ENCODE measurements at regions not wholly inside any gene's neighbourhood (a gene's known extent, or its start where the extent isn't known, plus 50 kb on each side); places are given as distances from the start of the nearest gene placed in this dataset.

DNA sequence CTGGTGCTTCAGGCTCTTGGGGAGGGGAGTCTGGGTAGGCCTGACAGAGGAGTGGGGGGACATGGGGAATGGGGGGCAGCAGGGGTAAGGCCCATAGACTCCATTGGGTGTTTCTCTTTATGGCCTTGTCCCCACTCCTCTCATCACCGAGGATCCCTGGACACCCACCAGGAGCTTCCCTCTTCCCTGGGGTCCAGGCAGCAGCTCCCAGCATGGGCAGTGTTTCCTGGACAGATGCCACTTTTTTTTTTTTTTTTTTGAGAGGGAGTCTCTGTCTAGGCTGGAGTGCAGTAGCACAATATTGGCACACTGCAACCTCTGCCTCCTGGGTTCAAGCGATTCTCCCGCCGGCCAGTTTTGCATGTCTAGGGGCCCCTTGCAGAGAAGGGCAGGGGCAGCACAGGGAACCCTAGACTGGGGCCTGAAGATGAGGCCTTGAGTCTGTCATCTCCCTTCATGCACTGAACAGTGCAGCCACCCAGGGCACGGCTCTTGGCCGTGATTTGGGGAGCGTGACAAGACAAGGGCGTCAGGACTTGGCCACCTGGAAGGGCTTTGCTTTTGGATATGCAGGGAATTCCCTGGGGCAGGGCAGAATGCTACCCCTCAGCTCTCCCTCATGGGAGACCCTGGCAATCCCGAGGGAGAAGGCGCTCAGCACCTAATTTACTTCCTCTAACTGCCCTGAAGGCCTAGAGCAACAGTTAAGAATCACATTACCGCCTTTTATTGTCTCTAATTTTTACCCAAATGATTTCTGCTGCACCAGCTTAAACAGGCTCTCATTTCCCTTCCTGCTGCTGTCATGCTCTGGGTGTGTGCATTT is 213.9 kb upstream of the ZNF536 start:
- intact Hi-C loops (cut with DNase I): no loop called here
- no peak for DNase-seq (ENCODE audit: low spot score in 2 of 2)
- Histone ChIP-seq H3K27me3 (no peaks in the 10 kb centered on the region), H3K36me3 (no peaks in the 10 kb centered on the region), H3K4me1 (no peaks in the 10 kb centered on the region), H3K4me3 (no peak overlapping the region), H3K9me3 (no peaks in the 10 kb centered on the region), H3K27ac (no peak overlapping the region)
- TF ChIP-seq, protein P1, sequence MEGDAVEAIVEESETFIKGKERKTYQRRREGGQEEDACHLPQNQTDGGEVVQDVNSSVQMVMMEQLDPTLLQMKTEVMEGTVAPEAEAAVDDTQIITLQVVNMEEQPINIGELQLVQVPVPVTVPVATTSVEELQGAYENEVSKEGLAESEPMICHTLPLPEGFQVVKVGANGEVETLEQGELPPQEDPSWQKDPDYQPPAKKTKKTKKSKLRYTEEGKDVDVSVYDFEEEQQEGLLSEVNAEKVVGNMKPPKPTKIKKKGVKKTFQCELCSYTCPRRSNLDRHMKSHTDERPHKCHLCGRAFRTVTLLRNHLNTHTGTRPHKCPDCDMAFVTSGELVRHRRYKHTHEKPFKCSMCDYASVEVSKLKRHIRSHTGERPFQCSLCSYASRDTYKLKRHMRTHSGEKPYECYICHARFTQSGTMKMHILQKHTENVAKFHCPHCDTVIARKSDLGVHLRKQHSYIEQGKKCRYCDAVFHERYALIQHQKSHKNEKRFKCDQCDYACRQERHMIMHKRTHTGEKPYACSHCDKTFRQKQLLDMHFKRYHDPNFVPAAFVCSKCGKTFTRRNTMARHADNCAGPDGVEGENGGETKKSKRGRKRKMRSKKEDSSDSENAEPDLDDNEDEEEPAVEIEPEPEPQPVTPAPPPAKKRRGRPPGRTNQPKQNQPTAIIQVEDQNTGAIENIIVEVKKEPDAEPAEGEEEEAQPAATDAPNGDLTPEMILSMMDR (IDR thresholded peaks at IDR 0.05): no peak

DNA sequence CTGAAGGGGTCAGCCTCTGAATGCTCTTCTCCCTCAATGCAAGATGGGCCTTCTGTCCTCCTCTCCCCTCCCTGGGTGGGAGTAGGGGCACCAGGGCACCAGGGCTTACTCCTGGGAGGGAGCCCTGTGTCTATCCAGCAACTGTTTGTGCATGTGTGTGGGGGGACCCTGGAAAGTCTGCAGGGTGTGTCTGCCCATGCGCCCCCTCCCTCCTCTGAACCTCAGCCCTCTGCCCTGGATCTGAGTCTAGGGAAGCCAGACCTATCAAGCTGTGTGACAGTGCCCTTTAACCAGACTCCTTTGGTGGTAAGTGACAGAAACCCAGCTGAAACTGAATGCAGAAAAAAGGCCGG is 213.3 kb upstream of the ZNF536 start:
- intact Hi-C loops (cut with DNase I): no loop called here

DNA sequence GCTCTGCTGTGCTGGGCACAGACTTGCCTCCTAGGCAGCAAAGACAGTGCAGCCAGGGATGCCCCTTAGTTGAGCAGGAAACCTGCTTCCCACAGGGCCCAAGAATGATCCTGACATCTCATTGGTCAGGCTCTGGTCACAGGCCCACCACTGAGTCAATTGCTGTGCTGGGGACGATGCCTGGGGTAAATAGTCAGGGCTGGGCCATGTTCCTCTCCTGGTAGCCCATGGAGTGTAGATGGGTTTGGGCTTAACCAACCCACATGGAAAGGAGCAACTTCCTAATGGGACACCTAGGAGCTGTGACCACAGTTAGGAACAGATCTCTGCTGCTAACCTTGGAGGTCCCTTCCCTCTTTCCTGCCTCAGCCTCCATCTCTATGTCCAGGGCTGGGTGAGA is 212.5 kb upstream of the ZNF536 start:
- H3K27ac ChIP-seq: no peak overlapping the region
- TF ChIP-seq, protein P1 (IDR thresholded peaks at IDR 0.05): no peak
- no peak for DNase-seq (ENCODE audit: low spot score in 2 of 2)
- no peaks in the 10 kb centered on the region for H3K9me3 ChIP-seq
- no peaks in the 10 kb centered on the region for H3K36me3 ChIP-seq
- no peaks in the 10 kb centered on the region for H3K4me1 ChIP-seq
- no peaks in the 10 kb centered on the region for H3K27me3 ChIP-seq
- intact Hi-C loops (cut with DNase I): no loop called here
- H3K4me3 ChIP-seq: no peak overlapping the region

More for the DNA sequence above, 213.3 kb upstream of the ZNF536 start:
- H3K36me3 ChIP-seq: no peaks in the 10 kb centered on the region
- H3K27ac ChIP-seq: no peak overlapping the region
- no peaks in the 10 kb centered on the region for H3K27me3 ChIP-seq
- no peak overlapping the region for H3K4me3 ChIP-seq
- H3K9me3 ChIP-seq: no peaks in the 10 kb centered on the region
- TF ChIP-seq, protein P1 (IDR thresholded peaks at IDR 0.05): no peak
- no peak for DNase-seq (ENCODE audit: low spot score in 2 of 2)
- no peaks in the 10 kb centered on the region for H3K4me1 ChIP-seq

DNA sequence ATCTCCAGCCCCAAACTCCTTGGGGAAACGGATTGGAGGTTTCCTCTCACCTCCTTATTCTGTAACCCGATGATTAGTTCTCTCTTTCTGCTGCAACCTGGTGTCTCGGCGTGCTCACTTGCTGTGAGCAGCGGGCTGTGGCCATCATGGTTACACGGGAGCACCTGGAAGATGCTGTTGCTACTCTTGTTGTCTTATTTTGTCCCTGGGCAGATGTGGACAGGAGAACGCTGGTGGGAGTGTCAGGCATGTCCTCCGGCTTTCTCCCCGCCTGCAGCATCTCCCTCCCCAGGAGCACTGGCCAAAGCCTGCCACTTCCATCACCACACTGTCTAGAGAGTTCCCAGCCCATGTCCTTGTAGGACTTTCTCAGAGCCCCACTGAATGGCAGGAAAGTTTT is 211.8 kb upstream of the ZNF536 start:
- H3K4me3 ChIP-seq: no peak overlapping the region
- TF ChIP-seq, protein P1 (IDR thresholded peaks at IDR 0.05): no peak
- peak in 1 of 2 donors; percentile 25 for DNase-seq (ENCODE audit: low spot score in 2 of 2)
- intact Hi-C loops (cut with DNase I): no loop called here
- no peaks in the 10 kb centered on the region for H3K4me1 ChIP-seq
- no peaks in the 10 kb centered on the region for H3K27me3 ChIP-seq
- no peaks in the 10 kb centered on the region for H3K9me3 ChIP-seq
- H3K27ac ChIP-seq: no peak overlapping the region
- no peaks in the 10 kb centered on the region for H3K36me3 ChIP-seq

DNA sequence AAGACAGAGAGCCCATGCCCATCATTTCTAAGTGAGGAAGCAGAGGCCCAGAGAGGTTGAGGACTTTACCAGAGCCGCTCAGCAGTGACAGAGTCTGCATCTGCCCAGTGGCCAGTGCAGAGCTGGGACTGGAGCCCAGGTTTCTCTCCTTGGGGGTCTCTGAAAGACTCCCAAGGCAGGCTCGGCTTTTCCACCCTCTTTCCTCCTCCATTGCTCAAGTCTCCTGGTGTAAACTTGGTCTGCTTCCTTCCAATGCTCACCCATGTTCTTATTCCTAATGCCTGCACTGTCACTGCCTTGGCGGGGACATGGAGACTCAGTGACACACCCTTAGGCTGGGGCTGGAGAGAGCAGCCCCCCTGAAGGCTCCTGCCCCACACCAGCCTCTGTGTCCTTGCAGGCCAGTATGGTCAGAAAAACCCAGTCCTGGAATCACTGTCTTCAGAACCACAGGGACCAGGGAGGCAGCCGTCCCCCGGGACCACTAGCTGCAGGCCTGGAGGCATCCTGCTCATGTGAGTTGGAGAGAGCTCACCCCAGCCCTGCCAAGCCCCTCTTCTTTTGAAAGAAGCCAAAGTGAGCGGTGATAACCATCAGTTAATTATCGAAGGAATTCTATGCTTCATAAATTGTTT is 211.0 kb upstream of the ZNF536 start:
- DNase-seq (ENCODE audit: low spot score in 2 of 2): peak in 1 of 2 donors; percentile 55
- H3K4me1 ChIP-seq: no peaks in the 10 kb centered on the region
- intact Hi-C loops (cut with DNase I): no loop called here
- no peak overlapping the region for H3K4me3 ChIP-seq
- no peaks in the 10 kb centered on the region for H3K36me3 ChIP-seq
- no peak overlapping the region for H3K27ac ChIP-seq
- TF ChIP-seq, protein P1 (IDR thresholded peaks at IDR 0.05): no peak
- no peaks in the 10 kb centered on the region for H3K27me3 ChIP-seq
- no peaks in the 10 kb centered on the region for H3K9me3 ChIP-seq
